HepG2 (cell line): ENCODE measurements at regions not wholly inside any gene's neighbourhood (a gene's known extent, or its start where the extent isn't known, plus 50 kb on each side); places are given as distances from the start of the nearest gene placed in this dataset.

Experiments
- CEBPB ChIP-seq: IDR thresholded peaks from 2 replicates; pipeline ENCODE4 v1.6.1; 2011; ENCODE audit warnings: low read depth, low read length, improper control_type of control experiment, borderline replicate concordance
- HCFC1 ChIP-seq: fragments of 150-350 bp; IDR thresholded peaks from 2 replicates; pipeline ENCODE4 v1.6.1; 2014; ENCODE audit warnings: low read depth, low read length
- RAD21 ChIP-seq: fragments of 450-650 bp; formaldehyde crosslinking; IDR thresholded peaks from 2 replicates; pipeline ENCODE4 v1.5.0; 2020; ENCODE audit warnings: mild to moderate bottlenecking
- RNF2 ChIP-seq: fragments of 450-650 bp; conservative IDR thresholded peaks from 2 replicates; pipeline ENCODE4 v1.6.1; 2016; ENCODE audit warnings: low read depth
- TCF7L2 ChIP-seq: IDR thresholded peaks from 2 replicates; pipeline ENCODE4 v1.6.1; 2011; ENCODE audit warnings: mild to moderate bottlenecking, low read depth, low read length, moderate library complexity
- ZBTB7A ChIP-seq: sonication (generic); formaldehyde crosslinking; IDR thresholded peaks from 2 replicates; pipeline ENCODE4 v1.8.0; 2022; ENCODE audit warnings: mild to moderate bottlenecking, missing genetic modification reagents
- TF ChIP-seq, protein P1 (sequence below): sonication (generic); formaldehyde crosslinking; conservative IDR thresholded peaks from 2 replicates; pipeline ENCODE4 v1.4.0; 2020; ENCODE audit warnings: missing genetic modification reagents

DNA sequence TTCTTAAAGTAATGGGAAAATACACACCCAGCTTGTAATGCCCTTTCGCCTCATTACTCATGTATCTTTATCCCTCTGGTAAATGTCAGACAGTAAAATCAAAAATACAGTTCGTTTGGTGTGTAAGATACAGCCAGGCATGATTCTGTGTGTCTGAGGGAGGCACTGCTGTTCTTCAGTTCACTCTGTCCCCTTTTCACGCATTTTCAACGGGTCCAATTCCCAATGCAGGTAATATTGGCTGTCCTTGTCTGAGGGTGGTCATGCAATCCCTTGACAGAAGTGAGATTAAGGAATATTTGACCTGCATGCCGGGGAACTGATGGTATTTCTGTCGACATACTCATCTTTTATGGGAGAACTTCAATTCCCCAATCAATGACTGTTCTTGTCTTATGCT lies 587.2 kb upstream of the NXPH2 start:
- no peak for TF ChIP-seq ZBTB7A
- no peak for TF ChIP-seq CEBPB
- TF ChIP-seq TCF7L2, result no peak
- TF ChIP-seq, protein P1, sequence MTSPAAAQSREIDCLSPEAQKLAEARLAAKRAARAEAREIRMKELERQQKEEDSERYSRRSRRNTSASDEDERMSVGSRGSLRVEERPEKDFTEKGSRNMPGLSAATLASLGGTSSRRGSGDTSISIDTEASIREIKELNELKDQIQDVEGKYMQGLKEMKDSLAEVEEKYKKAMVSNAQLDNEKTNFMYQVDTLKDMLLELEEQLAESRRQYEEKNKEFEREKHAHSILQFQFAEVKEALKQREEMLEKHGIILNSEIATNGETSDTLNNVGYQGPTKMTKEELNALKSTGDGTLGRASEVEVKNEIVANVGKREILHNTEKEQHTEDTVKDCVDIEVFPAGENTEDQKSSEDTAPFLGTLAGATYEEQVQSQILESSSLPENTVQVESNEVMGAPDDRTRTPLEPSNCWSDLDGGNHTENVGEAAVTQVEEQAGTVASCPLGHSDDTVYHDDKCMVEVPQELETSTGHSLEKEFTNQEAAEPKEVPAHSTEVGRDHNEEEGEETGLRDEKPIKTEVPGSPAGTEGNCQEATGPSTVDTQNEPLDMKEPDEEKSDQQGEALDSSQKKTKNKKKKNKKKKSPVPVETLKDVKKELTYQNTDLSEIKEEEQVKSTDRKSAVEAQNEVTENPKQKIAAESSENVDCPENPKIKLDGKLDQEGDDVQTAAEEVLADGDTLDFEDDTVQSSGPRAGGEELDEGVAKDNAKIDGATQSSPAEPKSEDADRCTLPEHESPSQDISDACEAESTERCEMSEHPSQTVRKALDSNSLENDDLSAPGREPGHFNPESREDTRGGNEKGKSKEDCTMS (CRISPR knock-in tag), result no peak
- TF ChIP-seq HCFC1, result no peak
- TF ChIP-seq RAD21 (CRISPR knock-in tag), result no peak
- no peak for TF ChIP-seq RNF2
